ENCODE measurements at regions not wholly inside any gene's neighbourhood (a gene's known extent, or its start where the extent isn't known, plus 50 kb on each side); places are given as distances from the start of the nearest gene placed in this dataset.
"Not testable (repeated sequence)": the region's sequence is repeated elsewhere in the genome, so short reads cannot be mapped to it uniquely, and the experiment has no call there.

DNA sequence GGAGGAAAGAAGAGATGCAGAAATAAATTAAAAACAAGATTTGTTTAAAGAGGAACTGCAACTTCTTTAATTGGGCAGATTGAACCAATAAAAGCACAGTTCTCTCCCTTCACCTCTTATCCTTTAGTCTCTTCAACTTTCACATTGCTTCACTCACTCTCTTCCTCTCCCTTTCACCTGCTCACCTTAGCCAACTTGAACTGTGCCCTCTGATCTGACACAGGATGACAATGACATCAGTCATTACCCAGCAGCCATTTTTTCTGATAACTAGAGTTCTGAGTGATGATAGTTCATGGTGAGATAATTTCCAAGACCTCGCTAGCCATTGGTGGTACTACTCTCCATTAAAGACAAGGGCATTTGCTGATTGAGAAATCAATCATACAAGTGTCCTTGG, 134.9 kb upstream of the NBPF26 start:
- not testable (repeated sequence) for DNase-seq; H3K36me3 ChIP-seq (ENCODE audit: control insufficient read depth, insufficient read depth, low read length); H3K27ac ChIP-seq (ENCODE audit: low read length); H3K27me3 ChIP-seq (ENCODE audit: control insufficient read depth, insufficient read depth, low read length); H3K9me3 ChIP-seq (ENCODE audit: control insufficient read depth, low read depth, low read length); H3K4me3 ChIP-seq (ENCODE audit: low read length); H3K4me1 ChIP-seq (ENCODE audit: control insufficient read depth, insufficient read depth, low read length)
- WGBS (ENCODE audit: insufficient coverage, low lambda C conversion rate) = no CpG with 5 or more reads among the region's 1 CpG

GRCh38 chr1:120591774-120592173, 132.0 kb upstream of the NBPF26 start:
- WGBS (ENCODE audit: insufficient coverage, low lambda C conversion rate) = no CpG with 5 or more reads among the region's 4 CpGs
- H3K4me1 ChIP-seq (ENCODE audit: control insufficient read depth, insufficient read depth, low read length); H3K9me3 ChIP-seq (ENCODE audit: control insufficient read depth, low read depth, low read length): not testable (repeated sequence)

GRCh38 chr1:120592943-120593342, 130.8 kb upstream of the NBPF26 start:
- H3K4me1 ChIP-seq (ENCODE audit: control insufficient read depth, insufficient read depth, low read length); DNase-seq; H3K36me3 ChIP-seq (ENCODE audit: control insufficient read depth, insufficient read depth, low read length); H3K4me3 ChIP-seq (ENCODE audit: low read length); H3K9me3 ChIP-seq (ENCODE audit: control insufficient read depth, low read depth, low read length); H3K27me3 ChIP-seq (ENCODE audit: control insufficient read depth, insufficient read depth, low read length); H3K27ac ChIP-seq (ENCODE audit: low read length): not testable (repeated sequence)
- no CpG with 5 or more reads among the region's 3 CpGs for WGBS (ENCODE audit: insufficient coverage, low lambda C conversion rate)

More at GRCh38 chr1:120591774-120592173, 132.0 kb upstream of the NBPF26 start:
- not testable (repeated sequence) for H3K27me3 ChIP-seq (ENCODE audit: control insufficient read depth, insufficient read depth, low read length); DNase-seq; H3K27ac ChIP-seq (ENCODE audit: low read length); H3K4me3 ChIP-seq (ENCODE audit: low read length); H3K36me3 ChIP-seq (ENCODE audit: control insufficient read depth, insufficient read depth, low read length)

DNA sequence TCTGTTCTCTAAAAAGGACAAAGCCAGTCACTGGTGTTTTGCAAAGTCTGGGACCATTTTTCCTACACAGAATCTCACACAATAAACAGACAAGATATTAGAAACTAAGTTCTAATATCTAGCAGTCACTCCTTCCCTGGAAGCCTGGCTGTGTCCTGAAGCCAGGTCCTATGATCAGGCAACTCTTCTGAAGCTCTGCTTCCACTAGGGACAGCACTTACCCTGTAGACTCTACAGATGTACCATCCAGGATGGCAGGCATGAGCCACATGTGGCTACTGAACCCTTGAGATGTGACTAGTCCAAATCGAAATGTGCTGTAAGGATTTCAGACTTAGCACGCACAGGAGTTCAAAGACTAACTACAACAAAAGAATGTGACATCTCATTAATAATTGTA, 130.1 kb upstream of the NBPF26 start:
- H3K9me3 ChIP-seq (ENCODE audit: control insufficient read depth, low read depth, low read length); DNase-seq; H3K36me3 ChIP-seq (ENCODE audit: control insufficient read depth, insufficient read depth, low read length); H3K4me1 ChIP-seq (ENCODE audit: control insufficient read depth, insufficient read depth, low read length); H3K27me3 ChIP-seq (ENCODE audit: control insufficient read depth, insufficient read depth, low read length); H3K27ac ChIP-seq (ENCODE audit: low read length); H3K4me3 ChIP-seq (ENCODE audit: low read length): not testable (repeated sequence)
- no CpG with 5 or more reads among the region's 2 CpGs for WGBS (ENCODE audit: insufficient coverage, low lambda C conversion rate)

GRCh38 chr1:120598331-120598951, 125.3 kb upstream of the NBPF26 start:
- not testable (repeated sequence) for H3K9me3 ChIP-seq (ENCODE audit: control insufficient read depth, low read depth, low read length); DNase-seq; H3K36me3 ChIP-seq (ENCODE audit: control insufficient read depth, insufficient read depth, low read length); H3K27me3 ChIP-seq (ENCODE audit: control insufficient read depth, insufficient read depth, low read length); H3K27ac ChIP-seq (ENCODE audit: low read length); H3K4me1 ChIP-seq (ENCODE audit: control insufficient read depth, insufficient read depth, low read length); H3K4me3 ChIP-seq (ENCODE audit: low read length)
- no CpG with 5 or more reads among the region's 4 CpGs for WGBS (ENCODE audit: insufficient coverage, low lambda C conversion rate)

- H3K4me1 ChIP-seq (ENCODE audit: control insufficient read depth, insufficient read depth, low read length); H3K36me3 ChIP-seq (ENCODE audit: control insufficient read depth, insufficient read depth, low read length); H3K27me3 ChIP-seq (ENCODE audit: control insufficient read depth, insufficient read depth, low read length); H3K9me3 ChIP-seq (ENCODE audit: control insufficient read depth, low read depth, low read length); H3K27ac ChIP-seq (ENCODE audit: low read length); DNase-seq; H3K4me3 ChIP-seq (ENCODE audit: low read length): not testable (repeated sequence)
- WGBS (ENCODE audit: insufficient coverage, low lambda C conversion rate) = no CpG with 5 or more reads among the region's 3 CpGs
Observed at GRCh38 chr1:120599511-120599910, 124.2 kb upstream of the NBPF26 start.

GRCh38 chr1:120600442-120601041, 123.2 kb upstream of the NBPF26 start:
- not testable (repeated sequence) for H3K27ac ChIP-seq (ENCODE audit: low read length); DNase-seq; H3K36me3 ChIP-seq (ENCODE audit: control insufficient read depth, insufficient read depth, low read length); H3K9me3 ChIP-seq (ENCODE audit: control insufficient read depth, low read depth, low read length); H3K27me3 ChIP-seq (ENCODE audit: control insufficient read depth, insufficient read depth, low read length); H3K4me1 ChIP-seq (ENCODE audit: control insufficient read depth, insufficient read depth, low read length); H3K4me3 ChIP-seq (ENCODE audit: low read length)
- no CpG with 5 or more reads among the region's 3 CpGs for WGBS (ENCODE audit: insufficient coverage, low lambda C conversion rate)

DNA sequence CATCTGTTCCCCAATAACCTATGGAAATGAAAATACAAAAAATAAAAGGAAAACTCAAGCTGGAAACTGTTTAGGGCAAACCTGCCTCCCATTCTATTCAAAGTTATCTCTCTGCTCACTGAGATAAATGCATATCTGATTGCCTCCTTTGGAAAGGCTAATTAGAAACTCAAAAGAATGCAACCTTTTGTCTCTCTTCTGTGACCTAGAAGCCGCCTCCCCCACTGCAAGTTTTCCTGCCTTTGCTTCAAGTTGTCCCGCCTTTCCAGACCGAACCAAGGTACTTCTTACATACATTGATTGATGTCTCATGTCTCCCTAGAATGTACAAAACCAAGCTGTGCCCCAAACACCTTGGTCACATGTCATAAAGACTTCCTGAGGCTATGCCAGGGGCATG, 115.9 kb upstream of the NBPF26 start:
- not testable (repeated sequence) for H3K27me3 ChIP-seq (ENCODE audit: control insufficient read depth, insufficient read depth, low read length); H3K4me3 ChIP-seq (ENCODE audit: low read length); H3K36me3 ChIP-seq (ENCODE audit: control insufficient read depth, insufficient read depth, low read length); H3K9me3 ChIP-seq (ENCODE audit: control insufficient read depth, low read depth, low read length); DNase-seq; H3K4me1 ChIP-seq (ENCODE audit: control insufficient read depth, insufficient read depth, low read length); H3K27ac ChIP-seq (ENCODE audit: low read length)
- no CpG with 5 or more reads among the region's 3 CpGs for WGBS (ENCODE audit: insufficient coverage, low lambda C conversion rate)

GRCh38 chr1:120608314-120609014, 115.3 kb upstream of the NBPF26 start:
- H3K9me3 ChIP-seq (ENCODE audit: control insufficient read depth, low read depth, low read length); H3K27me3 ChIP-seq (ENCODE audit: control insufficient read depth, insufficient read depth, low read length); DNase-seq; H3K36me3 ChIP-seq (ENCODE audit: control insufficient read depth, insufficient read depth, low read length); H3K4me3 ChIP-seq (ENCODE audit: low read length); H3K27ac ChIP-seq (ENCODE audit: low read length); H3K4me1 ChIP-seq (ENCODE audit: control insufficient read depth, insufficient read depth, low read length): not testable (repeated sequence)
- WGBS (ENCODE audit: insufficient coverage, low lambda C conversion rate) = no CpG with 5 or more reads among the region's 8 CpGs

DNA sequence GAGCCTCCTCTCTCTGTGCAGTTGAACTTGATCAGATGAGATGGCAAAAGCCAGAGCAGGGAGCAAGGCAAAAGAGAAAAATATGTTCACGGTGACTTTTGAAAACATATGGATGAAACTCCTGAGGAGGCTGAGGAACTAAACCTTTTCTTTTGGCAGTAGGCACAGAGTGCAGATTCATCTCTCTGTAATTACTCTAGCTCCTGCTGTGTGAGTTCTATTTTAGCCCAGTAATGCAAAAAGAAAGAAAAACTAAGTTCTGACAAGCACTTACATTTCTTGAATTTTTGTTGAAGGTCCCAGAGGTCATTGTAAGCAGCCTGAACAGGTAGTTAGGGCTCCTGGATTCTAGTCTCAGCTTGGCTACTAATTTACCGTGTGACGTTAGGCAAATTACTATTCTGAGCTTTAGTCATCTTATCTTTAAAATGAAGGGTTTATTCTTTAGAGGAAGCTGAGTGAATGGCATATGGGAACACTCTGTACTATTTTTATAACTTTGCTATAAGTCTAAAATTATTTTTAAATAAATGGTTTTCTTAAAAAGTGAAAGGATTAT, 114.7 kb upstream of the NBPF26 start:
- WGBS (ENCODE audit: insufficient coverage, low lambda C conversion rate) = no CpG with 5 or more reads among the region's 3 CpGs
- not testable (repeated sequence) for H3K4me1 ChIP-seq (ENCODE audit: control insufficient read depth, insufficient read depth, low read length); H3K27ac ChIP-seq (ENCODE audit: low read length); H3K36me3 ChIP-seq (ENCODE audit: control insufficient read depth, insufficient read depth, low read length); H3K9me3 ChIP-seq (ENCODE audit: control insufficient read depth, low read depth, low read length); H3K27me3 ChIP-seq (ENCODE audit: control insufficient read depth, insufficient read depth, low read length); DNase-seq; H3K4me3 ChIP-seq (ENCODE audit: low read length)

All from large intestine (tissue), 3 donors.